HG03442 (cell line): ENCODE measurements at regions not wholly inside any gene's neighbourhood (a gene's known extent, or its start where the extent isn't known, plus 50 kb on each side); places are given as distances from the start of the nearest gene placed in this dataset.

ENCODE experiments used
- ATAC-seq: cut with Tn5 transposase; IDR thresholded peaks from one replicate; pipeline ENCODE4 v1.9.1; 2021; ENCODE audit warnings: mild to moderate bottlenecking, moderate library complexity; ENCODE audit not compliant: unreplicated experiment

- ATAC-seq, result no peak
Observed at GRCh38 chr7:45974540-45975360, 53.7 kb upstream of the IGFBP3 start.

GRCh38 chr7:45973725-45974532 is 52.9 kb upstream of the IGFBP3 start:
- ATAC-seq, result no peak

GRCh38 chr7:45972629-45973312 is 51.7 kb upstream of the IGFBP3 start:
- ATAC-seq, result no peak

- no peak for ATAC-seq
Observed at GRCh38 chr7:45971661-45972175, 50.6 kb upstream of the IGFBP3 start.

GRCh38 chr7:45971171-45971570 is 50.1 kb upstream of the IGFBP3 start:
- no peak for ATAC-seq
